ENCODE measurements at regions not wholly inside any gene's neighbourhood (a gene's known extent, or its start where the extent isn't known, plus 50 kb on each side); places are given as distances from the start of the nearest gene placed in this dataset.

- Histone ChIP-seq H3K27ac (ENCODE audit: low read length) (no peak overlapping the region), H3K9me3 (ENCODE audit: control insufficient read depth, low read depth, low read length) (no peaks in the 10 kb centered on the region), H3K4me1 (ENCODE audit: control insufficient read depth, insufficient read depth, low read length) (no peaks in the 10 kb centered on the region), H3K36me3 (ENCODE audit: control insufficient read depth, insufficient read depth, low read length) (no peaks in the 10 kb centered on the region), H3K4me3 (ENCODE audit: low read length) (no peak overlapping the region), H3K27me3 (ENCODE audit: control insufficient read depth, insufficient read depth, low read length) (no peaks in the 10 kb centered on the region)
- DNase-seq = no peak
- 100% methylated on average over 1 of the region's 2 CpGs for WGBS (ENCODE audit: insufficient coverage, low lambda C conversion rate)
Observed at GRCh38 chr13:82614086-82614485, 1268.2 kb downstream of the SLITRK1 start.

- no peaks in the 10 kb centered on the region for H3K4me1 ChIP-seq (ENCODE audit: control insufficient read depth, insufficient read depth, low read length)
- WGBS (ENCODE audit: insufficient coverage, low lambda C conversion rate) = 100% methylated on average over 1 of the region's 1 CpG
- H3K9me3 ChIP-seq (ENCODE audit: control insufficient read depth, low read depth, low read length) = peaks cover 15% of the 10 kb centered on the region
- no peak overlapping the region for H3K4me3 ChIP-seq (ENCODE audit: low read length)
- no peak overlapping the region for H3K27ac ChIP-seq (ENCODE audit: low read length)
- H3K27me3 ChIP-seq (ENCODE audit: control insufficient read depth, insufficient read depth, low read length) = no peaks in the 10 kb centered on the region
- DNase-seq = no peak
- H3K36me3 ChIP-seq (ENCODE audit: control insufficient read depth, insufficient read depth, low read length) = no peaks in the 10 kb centered on the region
Observed at GRCh38 chr13:82606008-82606407, 1276.3 kb downstream of the SLITRK1 start.

GRCh38 chr13:82597747-82598146 is 1284.5 kb downstream of the SLITRK1 start:
- Histone ChIP-seq H3K4me3 (ENCODE audit: low read length) (no peak overlapping the region), H3K27ac (ENCODE audit: low read length) (no peak overlapping the region), H3K27me3 (ENCODE audit: control insufficient read depth, insufficient read depth, low read length) (no peaks in the 10 kb centered on the region), H3K9me3 (ENCODE audit: control insufficient read depth, low read depth, low read length) (peaks cover 5% of the 10 kb centered on the region), H3K4me1 (ENCODE audit: control insufficient read depth, insufficient read depth, low read length) (no peaks in the 10 kb centered on the region), H3K36me3 (ENCODE audit: control insufficient read depth, insufficient read depth, low read length) (no peaks in the 10 kb centered on the region)
- WGBS (ENCODE audit: insufficient coverage, low lambda C conversion rate) = no CpG with 5 or more reads among the region's 6 CpGs
- DNase-seq = no peak

GRCh38 chr13:82593239-82593638 is 1289.0 kb downstream of the SLITRK1 start:
- Histone ChIP-seq H3K9me3 (ENCODE audit: control insufficient read depth, low read depth, low read length) (peaks cover 11% of the 10 kb centered on the region), H3K4me1 (ENCODE audit: control insufficient read depth, insufficient read depth, low read length) (no peaks in the 10 kb centered on the region), H3K27ac (ENCODE audit: low read length) (no peak overlapping the region), H3K27me3 (ENCODE audit: control insufficient read depth, insufficient read depth, low read length) (no peaks in the 10 kb centered on the region), H3K36me3 (ENCODE audit: control insufficient read depth, insufficient read depth, low read length) (no peaks in the 10 kb centered on the region), H3K4me3 (ENCODE audit: low read length) (no peak overlapping the region)
- no peak for DNase-seq
- WGBS (ENCODE audit: insufficient coverage, low lambda C conversion rate) = 33% methylated on average over 1 of the region's 1 CpG

- no peak for DNase-seq
- WGBS (ENCODE audit: insufficient coverage, low lambda C conversion rate) = no CpG with 5 or more reads among the region's 3 CpGs
- no peaks in the 10 kb centered on the region for H3K36me3 ChIP-seq (ENCODE audit: control insufficient read depth, insufficient read depth, low read length)
- no peaks in the 10 kb centered on the region for H3K27me3 ChIP-seq (ENCODE audit: control insufficient read depth, insufficient read depth, low read length)
- H3K4me1 ChIP-seq (ENCODE audit: control insufficient read depth, insufficient read depth, low read length) = no peaks in the 10 kb centered on the region
- H3K9me3 ChIP-seq (ENCODE audit: control insufficient read depth, low read depth, low read length) = peaks cover 6% of the 10 kb centered on the region
- H3K4me3 ChIP-seq (ENCODE audit: low read length) = no peak overlapping the region
- H3K27ac ChIP-seq (ENCODE audit: low read length) = no peak overlapping the region
Observed at GRCh38 chr13:82571653-82572052, 1310.6 kb downstream of the SLITRK1 start.

- WGBS (ENCODE audit: insufficient coverage, low lambda C conversion rate) = 100% methylated on average over 1 of the region's 1 CpG
- no peaks in the 10 kb centered on the region for H3K27me3 ChIP-seq (ENCODE audit: control insufficient read depth, insufficient read depth, low read length)
Observed at GRCh38 chr13:82569581-82569980, 1312.7 kb downstream of the SLITRK1 start.

GRCh38 chr13:82566864-82567263 is 1315.4 kb downstream of the SLITRK1 start:
- Histone ChIP-seq H3K9me3 (ENCODE audit: control insufficient read depth, low read depth, low read length) (no peaks in the 10 kb centered on the region), H3K27ac (ENCODE audit: low read length) (no peak overlapping the region), H3K4me3 (ENCODE audit: low read length) (no peak overlapping the region), H3K4me1 (ENCODE audit: control insufficient read depth, insufficient read depth, low read length) (no peaks in the 10 kb centered on the region), H3K36me3 (ENCODE audit: control insufficient read depth, insufficient read depth, low read length) (no peaks in the 10 kb centered on the region), H3K27me3 (ENCODE audit: control insufficient read depth, insufficient read depth, low read length) (no peaks in the 10 kb centered on the region)
- DNase-seq = no peak
- WGBS (ENCODE audit: insufficient coverage, low lambda C conversion rate) = no CpG with 5 or more reads among the region's 5 CpGs

More at GRCh38 chr13:82569581-82569980, 1312.7 kb downstream of the SLITRK1 start:
- Histone ChIP-seq H3K27ac (ENCODE audit: low read length) (no peak overlapping the region), H3K9me3 (ENCODE audit: control insufficient read depth, low read depth, low read length) (no peaks in the 10 kb centered on the region), H3K4me3 (ENCODE audit: low read length) (no peak overlapping the region), H3K4me1 (ENCODE audit: control insufficient read depth, insufficient read depth, low read length) (no peaks in the 10 kb centered on the region), H3K36me3 (ENCODE audit: control insufficient read depth, insufficient read depth, low read length) (no peaks in the 10 kb centered on the region)
- no peak for DNase-seq

GRCh38 chr13:82565201-82565600 is 1317.1 kb downstream of the SLITRK1 start:
- Histone ChIP-seq H3K9me3 (ENCODE audit: control insufficient read depth, low read depth, low read length) (no peaks in the 10 kb centered on the region), H3K27ac (ENCODE audit: low read length) (no peak overlapping the region), H3K27me3 (ENCODE audit: control insufficient read depth, insufficient read depth, low read length) (no peaks in the 10 kb centered on the region), H3K36me3 (ENCODE audit: control insufficient read depth, insufficient read depth, low read length) (no peaks in the 10 kb centered on the region), H3K4me1 (ENCODE audit: control insufficient read depth, insufficient read depth, low read length) (no peaks in the 10 kb centered on the region), H3K4me3 (ENCODE audit: low read length) (no peak overlapping the region)
- no peak for DNase-seq
- WGBS (ENCODE audit: insufficient coverage, low lambda C conversion rate) = no CpG with 5 or more reads among the region's 7 CpGs

GRCh38 chr13:82560889-82561288 is 1321.4 kb downstream of the SLITRK1 start:
- Histone ChIP-seq H3K9me3 (ENCODE audit: control insufficient read depth, low read depth, low read length) (no peaks in the 10 kb centered on the region), H3K4me1 (ENCODE audit: control insufficient read depth, insufficient read depth, low read length) (no peaks in the 10 kb centered on the region), H3K36me3 (ENCODE audit: control insufficient read depth, insufficient read depth, low read length) (no peaks in the 10 kb centered on the region), H3K27me3 (ENCODE audit: control insufficient read depth, insufficient read depth, low read length) (no peaks in the 10 kb centered on the region), H3K27ac (ENCODE audit: low read length) (no peak overlapping the region), H3K4me3 (ENCODE audit: low read length) (no peak overlapping the region)
- WGBS (ENCODE audit: insufficient coverage, low lambda C conversion rate) = 88% methylated on average over 1 of the region's 1 CpG
- DNase-seq = no peak

- H3K27ac ChIP-seq (ENCODE audit: low read length) = no peak overlapping the region
- no CpG with 5 or more reads among the region's 1 CpG for WGBS (ENCODE audit: insufficient coverage, low lambda C conversion rate)
- H3K27me3 ChIP-seq (ENCODE audit: control insufficient read depth, insufficient read depth, low read length) = no peaks in the 10 kb centered on the region
- H3K4me1 ChIP-seq (ENCODE audit: control insufficient read depth, insufficient read depth, low read length) = no peaks in the 10 kb centered on the region
- DNase-seq = no peak
- no peak overlapping the region for H3K4me3 ChIP-seq (ENCODE audit: low read length)
- H3K36me3 ChIP-seq (ENCODE audit: control insufficient read depth, insufficient read depth, low read length) = no peaks in the 10 kb centered on the region
- no peaks in the 10 kb centered on the region for H3K9me3 ChIP-seq (ENCODE audit: control insufficient read depth, low read depth, low read length)
Observed at GRCh38 chr13:82522872-82523271, 1359.4 kb downstream of the SLITRK1 start.

- no peak for DNase-seq
- Histone ChIP-seq H3K9me3 (ENCODE audit: control insufficient read depth, low read depth, low read length) (peaks cover 10% of the 10 kb centered on the region), H3K4me1 (ENCODE audit: control insufficient read depth, insufficient read depth, low read length) (no peaks in the 10 kb centered on the region), H3K36me3 (ENCODE audit: control insufficient read depth, insufficient read depth, low read length) (no peaks in the 10 kb centered on the region), H3K4me3 (ENCODE audit: low read length) (no peak overlapping the region), H3K27me3 (ENCODE audit: control insufficient read depth, insufficient read depth, low read length) (no peaks in the 10 kb centered on the region), H3K27ac (ENCODE audit: low read length) (no peak overlapping the region)
- WGBS (ENCODE audit: insufficient coverage, low lambda C conversion rate) = 100% methylated on average over 1 of the region's 1 CpG
Observed at GRCh38 chr13:82506805-82507414, 1375.4 kb downstream of the SLITRK1 start.
